Muscle of leg (tissue), 3 donors: ENCODE measurements at regions not wholly inside any gene's neighbourhood (a gene's known extent, or its start where the extent isn't known, plus 50 kb on each side); places are given as distances from the start of the nearest gene placed in this dataset.
A peak's percentile ranks its signal among the peaks of the same experiment; 100 is the strongest.
"Not testable (repeated sequence)": the region's sequence is repeated elsewhere in the genome, so short reads cannot be mapped to it uniquely, and the experiment has no call there.

ENCODE experiments used
- DNase-seq: peaks from one replicate; pipeline ENCODE4 v3.0.0; 2013
- H3K27ac ChIP-seq: one replicate; pipeline ENCODE4 v1.5.1; 2013; ENCODE audit warnings: mild to moderate bottlenecking, low read length, control low read depth
- H3K27me3 ChIP-seq: one replicate; pipeline ENCODE4 v1.6.1; 2013; ENCODE audit warnings: low read length; ENCODE audit not compliant: control insufficient read depth, insufficient read depth
- H3K36me3 ChIP-seq: one replicate; pipeline ENCODE4 v1.6.1; 2013; ENCODE audit warnings: low read length; ENCODE audit not compliant: control insufficient read depth, insufficient read depth
- H3K4me1 ChIP-seq: one replicate; pipeline ENCODE4 v1.6.1; 2013; ENCODE audit warnings: low read length; ENCODE audit not compliant: control insufficient read depth, insufficient read depth
- H3K4me3 ChIP-seq: one replicate; pipeline ENCODE4 v1.5.1; 2013; ENCODE audit warnings: low read length, control low read depth
- H3K9me3 ChIP-seq: replicated peaks from 2 replicates; pipeline ENCODE4 v1.6.1; 2013; ENCODE audit warnings: low read depth, low read length; ENCODE audit not compliant: control insufficient read depth
- WGBS: methylation state at CpG from one replicate; pipeline ENCODE4 v1.1.5; 2013; ENCODE audit warnings: missing lambda C conversion rate; ENCODE audit not compliant: insufficient coverage; 5-methylcytosine and 5-hydroxymethylcytosine counted together

- WGBS: 89% methylated on average over 4 of the region's 4 CpGs
- Histone ChIP-seq H3K27ac (no peak overlapping the region), H3K9me3 (no peaks in the 10 kb centered on the region), H3K36me3 (no peaks in the 10 kb centered on the region), H3K27me3 (no peaks in the 10 kb centered on the region), H3K4me3 (no peak overlapping the region), H3K4me1 (no peaks in the 10 kb centered on the region)
- DNase-seq: no peak
Measured at GRCh38 chr5:167843881-167844572, 447.4 kb upstream of the WWC1 start.

DNA sequence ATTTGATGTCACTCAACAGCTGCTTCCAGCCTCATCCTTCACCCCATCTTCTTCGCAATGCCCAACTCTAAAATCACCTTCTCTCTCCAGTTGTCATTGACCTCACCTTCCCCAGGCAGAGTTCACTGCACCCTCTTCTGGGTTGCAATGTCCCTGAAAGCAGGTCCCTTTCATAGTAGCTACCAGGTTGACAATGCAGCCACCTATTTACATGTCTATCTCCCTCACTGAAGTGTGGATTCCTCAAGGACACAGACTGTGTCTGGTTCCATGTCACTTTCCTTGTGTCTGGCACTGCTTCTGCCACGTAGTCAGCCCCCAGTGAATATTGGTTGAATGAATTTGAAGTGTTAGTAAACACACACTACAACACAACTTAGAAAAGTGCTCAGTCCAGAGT, 445.5 kb upstream of the WWC1 start:
- WGBS: 100% methylated on average over 1 of the region's 2 CpGs
- Histone ChIP-seq H3K27me3 (no peaks in the 10 kb centered on the region), H3K4me3 (no peak overlapping the region), H3K36me3 (no peaks in the 10 kb centered on the region), H3K27ac (no peak overlapping the region), H3K9me3 (no peaks in the 10 kb centered on the region), H3K4me1 (no peaks in the 10 kb centered on the region)
- DNase-seq: no peak

GRCh38 chr5:167849874-167850273, 441.6 kb upstream of the WWC1 start:
- Histone ChIP-seq H3K27ac (no peak overlapping the region), H3K27me3 (no peaks in the 10 kb centered on the region), H3K4me1 (no peaks in the 10 kb centered on the region), H3K4me3 (no peak overlapping the region), H3K36me3 (no peaks in the 10 kb centered on the region), H3K9me3 (no peaks in the 10 kb centered on the region)
- WGBS: 96% methylated on average over 3 of the region's 4 CpGs
- DNase-seq: no peak

DNA sequence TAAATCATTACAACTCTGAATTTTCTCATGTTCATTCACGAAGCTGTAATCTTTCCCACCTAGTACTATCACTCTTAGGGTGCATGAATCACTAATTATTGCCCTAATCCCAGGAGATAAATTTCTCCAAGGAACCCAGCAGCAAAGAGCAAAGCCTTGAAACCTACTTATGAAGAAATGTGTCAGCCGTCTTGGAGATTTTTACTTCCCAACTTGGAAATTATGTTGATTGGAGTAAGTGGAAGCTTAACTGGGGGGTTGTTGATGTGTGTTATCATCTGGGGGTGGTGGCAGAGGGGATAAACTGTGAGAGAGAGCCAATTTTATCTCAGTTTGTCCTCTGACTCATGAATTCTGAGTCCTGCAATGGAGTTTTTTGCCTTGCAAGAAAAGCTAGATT, 440.5 kb upstream of the WWC1 start:
- no peak for DNase-seq
- no peaks in the 10 kb centered on the region for H3K4me1 ChIP-seq
- H3K9me3 ChIP-seq: no peaks in the 10 kb centered on the region
- no peak overlapping the region for H3K27ac ChIP-seq
- no peak overlapping the region for H3K4me3 ChIP-seq
- no peaks in the 10 kb centered on the region for H3K36me3 ChIP-seq
- WGBS: 83% methylated on average over 1 of the region's 2 CpGs
- H3K27me3 ChIP-seq: no peaks in the 10 kb centered on the region

DNA sequence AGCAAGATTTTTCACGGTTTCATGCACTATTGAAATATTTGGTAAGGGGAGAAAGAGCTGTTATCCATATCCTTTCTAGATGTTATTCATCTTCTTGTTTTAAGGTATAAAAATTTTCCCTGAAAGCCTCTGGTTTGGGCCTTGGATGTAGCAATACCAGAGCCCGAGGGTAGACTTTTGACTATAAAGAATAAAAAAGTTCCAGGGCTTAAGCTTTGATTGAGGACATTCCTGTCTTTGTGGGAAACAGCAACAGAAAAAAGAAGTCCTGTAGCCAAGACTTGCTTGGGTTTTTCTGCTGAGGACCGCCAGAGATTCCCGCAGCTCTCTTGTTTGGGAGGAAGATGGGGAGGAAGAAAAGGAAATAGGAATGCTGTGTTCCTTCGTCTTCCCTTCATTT, 440.0 kb upstream of the WWC1 start:
- 67% methylated on average over 1 of the region's 5 CpGs for WGBS
- Histone ChIP-seq H3K27ac (no peak overlapping the region), H3K4me3 (no peak overlapping the region), H3K27me3 (no peaks in the 10 kb centered on the region), H3K9me3 (no peaks in the 10 kb centered on the region), H3K4me1 (no peaks in the 10 kb centered on the region), H3K36me3 (no peaks in the 10 kb centered on the region)
- DNase-seq: no peak

GRCh38 chr5:167852515-167852914, 438.9 kb upstream of the WWC1 start:
- H3K9me3 ChIP-seq: no peaks in the 10 kb centered on the region
- H3K4me3 ChIP-seq: no peak overlapping the region
- no peaks in the 10 kb centered on the region for H3K4me1 ChIP-seq
- H3K36me3 ChIP-seq: no peaks in the 10 kb centered on the region
- H3K27me3 ChIP-seq: no peaks in the 10 kb centered on the region
- H3K27ac ChIP-seq: no peak overlapping the region
- no CpG with 5 or more reads among the region's 5 CpGs for WGBS
- no peak for DNase-seq

DNA sequence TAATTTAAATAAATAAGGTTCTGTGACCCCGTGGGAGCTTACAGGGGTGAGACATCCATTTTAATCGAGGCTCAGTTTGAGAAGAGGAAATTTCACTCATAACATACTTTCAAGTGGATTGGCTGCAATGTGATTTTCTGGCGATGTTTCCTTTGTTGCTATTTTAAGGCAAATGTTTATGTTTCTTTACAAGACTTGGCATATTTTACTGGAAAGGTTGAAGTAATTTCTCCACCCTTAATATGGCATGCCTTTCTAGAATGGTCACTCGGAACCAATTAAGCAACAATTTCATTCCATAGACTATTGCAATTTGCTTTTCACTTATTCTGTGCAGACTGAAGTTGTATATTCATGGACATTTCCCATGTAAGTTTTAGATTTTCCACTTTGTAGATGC, 438.0 kb upstream of the WWC1 start:
- Histone ChIP-seq H3K4me3 (no peak overlapping the region), H3K9me3 (no peaks in the 10 kb centered on the region), H3K36me3 (no peaks in the 10 kb centered on the region), H3K4me1 (no peaks in the 10 kb centered on the region), H3K27ac (no peak overlapping the region), H3K27me3 (no peaks in the 10 kb centered on the region)
- peak; percentile 15 for DNase-seq
- WGBS: no CpG with 5 or more reads among the region's 4 CpGs

DNA sequence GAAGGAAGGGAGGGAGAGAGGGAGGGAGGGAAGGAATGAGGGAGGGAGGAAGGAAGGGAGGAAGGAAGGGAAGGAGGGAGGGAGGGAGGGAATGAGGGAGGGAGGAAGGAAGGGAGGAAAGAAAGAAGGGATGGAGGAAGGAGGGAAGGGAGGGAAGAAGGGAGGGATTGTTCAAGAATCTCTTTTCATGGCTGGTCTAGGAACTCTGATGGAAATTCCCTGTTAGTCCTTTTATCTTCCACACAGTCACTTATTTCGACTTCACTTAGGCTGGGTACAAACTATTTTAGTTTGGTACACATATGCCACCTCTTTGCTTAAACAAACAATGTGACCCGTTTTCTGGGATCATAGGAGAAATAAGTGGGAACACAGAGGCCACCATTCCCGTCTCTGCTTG, 435.6 kb upstream of the WWC1 start:
- no CpG with 5 or more reads among the region's 3 CpGs for WGBS
- Histone ChIP-seq H3K36me3 (no peaks in the 10 kb centered on the region), H3K27ac (no peak overlapping the region), H3K4me1 (no peaks in the 10 kb centered on the region), H3K4me3 (no peak overlapping the region), H3K27me3 (no peaks in the 10 kb centered on the region), H3K9me3 (no peaks in the 10 kb centered on the region)
- no peak for DNase-seq

- Histone ChIP-seq H3K4me3 (no peak overlapping the region), H3K27me3 (no peaks in the 10 kb centered on the region), H3K4me1 (no peaks in the 10 kb centered on the region), H3K36me3 (no peaks in the 10 kb centered on the region), H3K27ac (no peak overlapping the region), H3K9me3 (no peaks in the 10 kb centered on the region)
- no peak for DNase-seq
- no CpG with 5 or more reads among the region's 3 CpGs for WGBS
Measured at GRCh38 chr5:167857321-167857720, 434.1 kb upstream of the WWC1 start.

- 65% methylated on average over 20 of the region's 50 CpGs for WGBS
Measured at GRCh38 chr5:167858186-167858855, 433.1 kb upstream of the WWC1 start.

More at GRCh38 chr5:167858186-167858855, 433.1 kb upstream of the WWC1 start:
- H3K4me1 ChIP-seq, H3K9me3 ChIP-seq, H3K36me3 ChIP-seq, DNase-seq, H3K4me3 ChIP-seq, H3K27ac ChIP-seq, H3K27me3 ChIP-seq: not testable (repeated sequence)
